ENCODE measurements at regions not wholly inside any gene's neighbourhood (a gene's known extent, or its start where the extent isn't known, plus 50 kb on each side); places are given as distances from the start of the nearest gene placed in this dataset.

- no peak for TF ChIP-seq CTCF (IDR thresholded peaks at IDR 0.05)
- TF ChIP-seq POLR2A (IDR thresholded peaks at IDR 0.05): no peak
Measured at GRCh38 chr1:232493869-232494268, 136.1 kb downstream of the SIPA1L2 start.
